Loucy (cell line): ENCODE measurements at regions not wholly inside any gene's neighbourhood (a gene's known extent, or its start where the extent isn't known, plus 50 kb on each side); places are given as distances from the start of the nearest gene placed in this dataset.

Experiments
- H2AFZ ChIP-seq: fragments of 200-600 bp; sonication (generic); 2 replicates; pipeline ENCODE4 v1.6.0; 2016; ENCODE audit warnings: antibody characterized with exemption, mild to moderate bottlenecking, low read length, moderate library complexity
- H3F3A ChIP-seq: fragments of 200-600 bp; 2 replicates; pipeline ENCODE4 v1.6.0; 2016; ENCODE audit warnings: antibody characterized with exemption, low read depth, mild to moderate bottlenecking
- H3K27me3 ChIP-seq: fragments of 200-600 bp; sonication (generic); 2 replicates; pipeline ENCODE4 v1.6.1; 2014; ENCODE audit warnings: low read length, mild to moderate bottlenecking; ENCODE audit not compliant: insufficient read depth, poor library complexity, severe bottlenecking
- H3K36me3 ChIP-seq: fragments of 200-600 bp; sonication (generic); 2 replicates; pipeline ENCODE4 v1.6.1; 2016; ENCODE audit warnings: low read length; ENCODE audit not compliant: insufficient read depth
- H3K4me1 ChIP-seq: fragments of 200-600 bp; sonication (generic); 2 replicates; pipeline ENCODE4 v1.5.1; 2014; ENCODE audit warnings: low read length, mild to moderate bottlenecking; ENCODE audit not compliant: insufficient read depth, poor library complexity, severe bottlenecking
- H3K4me2 ChIP-seq: fragments of 200-600 bp; sonication (generic); 2 replicates; pipeline ENCODE4 v1.6.0; 2014; ENCODE audit warnings: antibody characterized with exemption, low read length, low read depth, mild to moderate bottlenecking; ENCODE audit not compliant: poor library complexity, severe bottlenecking
- H3K4me3 ChIP-seq: fragments of 200-600 bp; sonication (generic); 2 replicates; pipeline ENCODE4 v1.5.1; 2014; ENCODE audit warnings: low read length, mild to moderate bottlenecking, mixed read lengths; ENCODE audit not compliant: poor library complexity, severe bottlenecking
- H3K79me2 ChIP-seq: fragments of 200-600 bp; sonication (generic); 2 replicates; pipeline ENCODE4 v1.6.1; 2014; ENCODE audit warnings: low read length; ENCODE audit not compliant: insufficient read depth
- H3K9ac ChIP-seq: fragments of 200-600 bp; sonication (generic); 2 replicates; pipeline ENCODE4 v1.6.0; 2014; ENCODE audit warnings: mild to moderate bottlenecking, low read depth, low read length, moderate library complexity; ENCODE audit not compliant: poor library complexity, severe bottlenecking
- H3K9me2 ChIP-seq: fragments of 200-600 bp; sonication (generic); replicated peaks from 2 replicates; pipeline ENCODE4 v1.6.1; 2016; ENCODE audit warnings: low read depth, low read length, mixed read lengths
- H3K9me3 ChIP-seq: fragments of 200-600 bp; sonication (generic); 2 replicates; pipeline ENCODE4 v1.6.1; 2014; ENCODE audit warnings: mild to moderate bottlenecking, antibody characterized with exemption, low read length, low read depth; ENCODE audit not compliant: insufficient read depth
- H4K20me1 ChIP-seq: fragments of 200-600 bp; sonication (generic); 2 replicates; pipeline ENCODE4 v1.6.0; 2014; ENCODE audit warnings: antibody characterized with exemption, low read length, mild to moderate bottlenecking; ENCODE audit not compliant: insufficient read depth, poor library complexity, severe bottlenecking
- EZH2phosphoT487 ChIP-seq: fragments of 200-600 bp; IDR thresholded peaks from 2 replicates; pipeline ENCODE4 v1.6.1; 2018; ENCODE audit warnings: antibody characterized with exemption, mild to moderate bottlenecking, moderate library complexity, borderline replicate concordance
- TF ChIP-seq, protein P1 (sequence below): fragments of 200-600 bp; sonication (generic); conservative IDR thresholded peaks from 2 replicates; pipeline ENCODE4 v1.5.1; 2014; ENCODE audit warnings: mild to moderate bottlenecking, antibody characterized with exemption, low read length

DNA sequence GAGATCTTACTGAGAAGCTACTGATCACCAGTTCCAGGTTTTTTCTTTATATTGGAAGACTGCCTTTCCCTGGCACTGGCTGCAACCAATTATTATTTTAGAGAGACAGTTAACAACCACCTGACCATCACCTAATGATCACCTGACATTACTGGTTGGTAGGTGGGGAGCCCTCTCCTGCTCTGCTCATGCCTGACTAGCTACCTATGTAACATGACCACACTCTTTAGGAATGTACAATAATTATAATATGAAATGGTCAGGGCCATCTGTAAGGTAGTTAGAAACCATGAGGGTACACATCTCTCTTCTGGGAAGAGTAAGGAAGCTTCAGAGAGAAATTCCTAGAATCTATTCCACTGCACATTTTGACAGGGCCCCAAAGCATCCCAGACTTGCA lies 59.0 kb upstream of the SCEL start:
- H3K79me2 ChIP-seq, result no peaks in the 10 kb centered on the region

GRCh38 chr13:77475345-77476084 lies 60.0 kb upstream of the SCEL start:
- TF ChIP-seq EZH2phosphoT487, result no peak
- TF ChIP-seq, protein P1, sequence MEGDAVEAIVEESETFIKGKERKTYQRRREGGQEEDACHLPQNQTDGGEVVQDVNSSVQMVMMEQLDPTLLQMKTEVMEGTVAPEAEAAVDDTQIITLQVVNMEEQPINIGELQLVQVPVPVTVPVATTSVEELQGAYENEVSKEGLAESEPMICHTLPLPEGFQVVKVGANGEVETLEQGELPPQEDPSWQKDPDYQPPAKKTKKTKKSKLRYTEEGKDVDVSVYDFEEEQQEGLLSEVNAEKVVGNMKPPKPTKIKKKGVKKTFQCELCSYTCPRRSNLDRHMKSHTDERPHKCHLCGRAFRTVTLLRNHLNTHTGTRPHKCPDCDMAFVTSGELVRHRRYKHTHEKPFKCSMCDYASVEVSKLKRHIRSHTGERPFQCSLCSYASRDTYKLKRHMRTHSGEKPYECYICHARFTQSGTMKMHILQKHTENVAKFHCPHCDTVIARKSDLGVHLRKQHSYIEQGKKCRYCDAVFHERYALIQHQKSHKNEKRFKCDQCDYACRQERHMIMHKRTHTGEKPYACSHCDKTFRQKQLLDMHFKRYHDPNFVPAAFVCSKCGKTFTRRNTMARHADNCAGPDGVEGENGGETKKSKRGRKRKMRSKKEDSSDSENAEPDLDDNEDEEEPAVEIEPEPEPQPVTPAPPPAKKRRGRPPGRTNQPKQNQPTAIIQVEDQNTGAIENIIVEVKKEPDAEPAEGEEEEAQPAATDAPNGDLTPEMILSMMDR, result no peak
- H3K36me3 ChIP-seq, result no peaks in the 10 kb centered on the region
- H3F3A ChIP-seq, result no peaks in the 10 kb centered on the region
- no peaks in the 10 kb centered on the region for H3K27me3 ChIP-seq
- no peaks in the 10 kb centered on the region for H3K9me3 ChIP-seq
- no peak overlapping the region for H3K9ac ChIP-seq
- H4K20me1 ChIP-seq, result no peaks in the 10 kb centered on the region
- no peaks in the 10 kb centered on the region; the same call in 1 of the 2 replicates for H3K9me2 ChIP-seq
- H3K4me2 ChIP-seq, result no peak overlapping the region
- H3K4me1 ChIP-seq, result peaks cover 10% of the 10 kb centered on the region
- no peak overlapping the region for H2AFZ ChIP-seq
- H3K79me2 ChIP-seq, result no peaks in the 10 kb centered on the region
- no peak overlapping the region for H3K4me3 ChIP-seq

More for the DNA sequence above, 59.0 kb upstream of the SCEL start:
- Histone ChIP-seq H3K27me3 (no peaks in the 10 kb centered on the region), H3K4me3 (no peak overlapping the region), H2AFZ (no peak overlapping the region), H3K4me1 (peaks cover 10% of the 10 kb centered on the region), H3K9me2 (no peaks in the 10 kb centered on the region; the same call in 1 of the 2 replicates), H3K9me3 (no peaks in the 10 kb centered on the region), H3K9ac (no peak overlapping the region), H4K20me1 (no peaks in the 10 kb centered on the region), H3K4me2 (no peak overlapping the region), H3F3A (no peaks in the 10 kb centered on the region), H3K36me3 (no peaks in the 10 kb centered on the region)
- TF ChIP-seq, protein P1, result no peak
- no peak for TF ChIP-seq EZH2phosphoT487

- no peak overlapping the region for H3K4me2 ChIP-seq
- H3K79me2 ChIP-seq, result no peaks in the 10 kb centered on the region
- no peaks in the 10 kb centered on the region for H3K27me3 ChIP-seq
- TF ChIP-seq, protein P1, result no peak
- no peak for TF ChIP-seq EZH2phosphoT487
- H3K36me3 ChIP-seq, result no peaks in the 10 kb centered on the region
- no peak overlapping the region for H2AFZ ChIP-seq
- no peak overlapping the region for H3K9ac ChIP-seq
- no peaks in the 10 kb centered on the region for H3K4me1 ChIP-seq
- no peak overlapping the region for H3K4me3 ChIP-seq
- H3K9me2 ChIP-seq, result no peaks in the 10 kb centered on the region; the same call in 1 of the 2 replicates
- no peaks in the 10 kb centered on the region for H3K9me3 ChIP-seq
- H4K20me1 ChIP-seq, result no peaks in the 10 kb centered on the region
- no peaks in the 10 kb centered on the region for H3F3A ChIP-seq
Measured at GRCh38 chr13:77470986-77471385, 64.5 kb upstream of the SCEL start.
